K562 (cell line): ENCODE measurements at regions not wholly inside any gene's neighbourhood (a gene's known extent, or its start where the extent isn't known, plus 50 kb on each side); places are given as distances from the start of the nearest gene placed in this dataset.

Source experiments
- ATAC-seq: fragments of 200-7000 bp; cut with Tn5 transposase; 3 replicates; pipeline ENCODE4 v1.9.1; 2020; ENCODE audit warnings: moderate library complexity
- BruUV-seq: library from RNA; stranded (reverse); fragments of 400-500 nt; replicated peaks from 2 replicates; lab custom pipeline; 2021; lab: Mats Ljungman, UMichigan
- CTCF ChIA-PET: fragments of 300-600 bp; formaldehyde crosslinking; extraction: SDS; loops from one replicate; lab custom pipeline; 2021; ENCODE audit warnings: low intra/inter-chr PET ratio; lab: Yijun Ruan, JAX
- POLR2A ChIA-PET: fragments of 300-600, 350-650 bp; sonication (Branson Sonifier 250); formaldehyde crosslinking; extraction: SDS; loops from one replicate; lab custom pipeline; 2021; ENCODE audit warnings: antibody characterized with exemption, inconsistent platforms; lab: Yijun Ruan, JAX
- DNase-seq, 4 experiments: peaks; one replicate each; pipeline versions ENCODE4 v3.0.0 to v3.0.0-alpha.2; 2011 to 2018; ENCODE audit warnings: low spot score in 3 of 4, mixed read lengths in 3 of 4; ENCODE audit errors: extremely low read depth in 1 of 4
- FAIRE-seq: peaks from 2 replicates; lab custom pipeline; 2011; peaks lifted over from hg19 to GRCh38; lab: Jason Lieb, UNC
- H2AFZ ChIP-seq: 2 replicates; pipeline ENCODE4 v1.6.0; 2011; ENCODE audit warnings: low read depth, low read length, control low read depth, inconsistent platforms
- H3K27ac ChIP-seq: fragments of 200-600 bp; 3 replicates; pipeline ENCODE4 v1.8.0; 2011; ENCODE audit warnings: low read depth, mild to moderate bottlenecking, control low read depth, inconsistent platforms, low read length, moderate library complexity, mixed read lengths; ENCODE audit errors: extremely low read depth
- H3K27me3 ChIP-seq, 2 experiments: fragments of 300-600 bp in 1 of 2; 2 replicates in 1 of 2; 3 replicates in 1 of 2; pipeline versions ENCODE4 v1.6.0 to v1.8.0; 2011; ENCODE audit warnings: inconsistent platforms in 2 of 2, low read length in 2 of 2, mild to moderate bottlenecking in 1 of 2, mixed read lengths in 1 of 2, moderate library complexity in 1 of 2; ENCODE audit not compliant: control insufficient read depth in 2 of 2, insufficient read depth in 2 of 2
- H3K36me3 ChIP-seq: fragments of 300-600 bp; 3 replicates; pipeline ENCODE4 v1.8.0; 2011; ENCODE audit warnings: mild to moderate bottlenecking, low read length, inconsistent platforms; ENCODE audit not compliant: control insufficient read depth, insufficient read depth
- H3K4me1 ChIP-seq, 2 experiments: fragments of 200-600 bp in 1 of 2; replicated peaks in 1 of 2; 2 replicates in 1 of 2; 3 replicates in 1 of 2; pipeline versions ENCODE4 v1.5.1 to v1.8.0; 2011; ENCODE audit warnings: inconsistent platforms in 2 of 2, low read length in 2 of 2, mild to moderate bottlenecking in 1 of 2, mixed read lengths in 1 of 2, moderate library complexity in 1 of 2; ENCODE audit not compliant: control insufficient read depth in 2 of 2, insufficient read depth in 2 of 2
- H3K4me2 ChIP-seq: 2 replicates; pipeline ENCODE4 v1.6.1; 2011; ENCODE audit warnings: low read length, control low read depth, inconsistent platforms, mixed read lengths; ENCODE audit not compliant: insufficient read depth
- H3K4me3 ChIP-seq: fragments of 200-600 bp; sonication (generic), shearing (Covaris generic); 2 replicates; pipeline ENCODE4 v1.5.1; 2016; ENCODE audit warnings: control low read depth, inconsistent platforms
- H3K79me2 ChIP-seq: fragments of 200-600 bp; 3 replicates; pipeline ENCODE4 v1.8.0; 2011; ENCODE audit warnings: low read length, inconsistent platforms; ENCODE audit not compliant: control insufficient read depth, insufficient read depth
- H3K9ac ChIP-seq, 2 experiments: 2 replicates each; pipeline versions ENCODE4 v1.6.0 to v1.6.1; 2011; ENCODE audit warnings: low read depth in 2 of 2, low read length in 2 of 2, control low read depth in 1 of 2, inconsistent platforms in 1 of 2, mild to moderate bottlenecking in 1 of 2, mixed read lengths in 1 of 2; ENCODE audit not compliant: insufficient read depth in 1 of 2
- H3K9me1 ChIP-seq: one replicate; pipeline ENCODE4 v1.6.0; 2011; ENCODE audit warnings: inconsistent platforms, mild to moderate bottlenecking, low read length, moderate library complexity; ENCODE audit not compliant: control insufficient read depth, insufficient read depth
- H3K9me3 ChIP-seq: replicated peaks from 2 replicates; pipeline ENCODE4 v1.5.1; 2011; ENCODE audit warnings: low read depth, low read length, inconsistent platforms; ENCODE audit not compliant: control insufficient read depth, insufficient read depth
- H4K20me1 ChIP-seq: replicated peaks from 2 replicates; pipeline ENCODE4 v1.6.1; 2011; ENCODE audit warnings: low read length, inconsistent platforms, mixed read lengths; ENCODE audit not compliant: control insufficient read depth, insufficient read depth
- ADNP ChIP-seq: fragments of 200-800 bp; sonication (Bioruptor generic); IDR thresholded peaks from 2 replicates; pipeline ENCODE4 v1.6.1; 2016; ENCODE audit warnings: missing genetic modification characterization, missing compliant biosample characterization
- ATF7 ChIP-seq: fragments of 450-650 bp; IDR thresholded peaks from 2 replicates; pipeline ENCODE4 v1.7.1; 2014; ENCODE audit warnings: mild to moderate bottlenecking, moderate library complexity
- BCLAF1 ChIP-seq, 2 experiments: fragments of 450-650 bp in 1 of 2; IDR thresholded peaks; 2 replicates each; pipeline ENCODE4 v1.6.1; 2011 to 2017; ENCODE audit warnings: low read depth in 2 of 2, antibody characterized with exemption in 1 of 2, borderline replicate concordance in 1 of 2, low read length in 1 of 2, mild to moderate bottlenecking in 1 of 2, mixed read lengths in 1 of 2; ENCODE audit not compliant: control insufficient read depth in 1 of 2
- GATAD2A ChIP-seq: fragments of 450-650 bp; IDR thresholded peaks from 2 replicates; pipeline ENCODE4 v1.6.1; 2017
- HNRNPH1 ChIP-seq: fragments of 200-400 bp; formaldehyde crosslinking; optimal IDR thresholded peaks from 2 replicates; pipeline ENCODE3; 2017; ENCODE audit warnings: low read depth, mild to moderate bottlenecking, low read length, moderate library complexity
- KLF1 ChIP-seq: fragments of 450-650 bp; IDR thresholded peaks from 2 replicates; pipeline ENCODE4 v1.6.1; 2016; ENCODE audit warnings: missing genetic modification characterization, missing compliant biosample characterization
- MCM3 ChIP-seq: fragments of 450-650 bp; IDR thresholded peaks from 2 replicates; pipeline ENCODE4 v1.6.1; 2016
- MYBL2 ChIP-seq, 2 experiments: fragments of 450-650 bp in 1 of 2; sonication (generic) in 1 of 2; formaldehyde crosslinking in 1 of 2; IDR thresholded peaks; 2 replicates each; pipeline versions ENCODE4 v1.6.1 to v1.8.1; 2017 to 2022; ENCODE audit warnings: borderline replicate concordance in 1 of 2, inconsistent platforms in 1 of 2, low read depth in 1 of 2, mild to moderate bottlenecking in 1 of 2, missing genetic modification reagents in 1 of 2, moderate library complexity in 1 of 2
- OTX1 ChIP-seq: fragments of 450-650 bp; formaldehyde crosslinking; IDR thresholded peaks from 2 replicates; pipeline ENCODE4 v1.4.0; 2022; ENCODE audit warnings: mild to moderate bottlenecking
- POLR2AphosphoS5 ChIP-seq: IDR thresholded peaks from 2 replicates; pipeline ENCODE4 v1.6.1; 2011; ENCODE audit warnings: mild to moderate bottlenecking, low read depth, low read length, moderate library complexity; ENCODE audit not compliant: control insufficient read depth, insufficient read depth
- SMARCA5 ChIP-seq: fragments of 450-650 bp; IDR thresholded peaks from 2 replicates; pipeline ENCODE4 v1.6.1; 2016
- TCF3 ChIP-seq: sonication (generic); formaldehyde crosslinking; IDR thresholded peaks from 2 replicates; pipeline ENCODE4 v1.4.0; 2020; ENCODE audit warnings: mild to moderate bottlenecking, missing genetic modification reagents
- ZNF175 ChIP-seq: fragments of 200-800 bp; sonication (Bioruptor generic); IDR thresholded peaks from 2 replicates; pipeline ENCODE4 v1.6.1; 2016; ENCODE audit warnings: low read depth, mild to moderate bottlenecking, missing genetic modification characterization, missing compliant biosample characterization
- ZNF239 ChIP-seq: fragments of 250-450 bp; sonication (Bioruptor Pico); IDR thresholded peaks from 2 replicates; pipeline ENCODE4 v1.4.0; 2020; ENCODE audit warnings: mild to moderate bottlenecking
- ZNF253 ChIP-seq: fragments of 250-450 bp; sonication (Bioruptor Pico); conservative IDR thresholded peaks from 2 replicates; pipeline ENCODE4 v1.6.1; 2021; ENCODE audit warnings: mild to moderate bottlenecking
- ZNF445 ChIP-seq: fragments of 250-450 bp; sonication (Bioruptor Pico); IDR thresholded peaks from 2 replicates; pipeline ENCODE4 v1.4.0; 2020; ENCODE audit warnings: low read depth, mild to moderate bottlenecking, moderate library complexity
- WGBS: fragments of 100-300 bp; shearing (Covaris generic); methylation state at CpG from one replicate; pipeline ENCODE4 v1.1.6; 2016; ENCODE audit warnings: low coverage, mixed read lengths; ENCODE audit not compliant: insufficient coverage; ENCODE audit errors: missing lambda C conversion rate; 5-methylcytosine and 5-hydroxymethylcytosine counted together
- in situ Hi-C: fragments of 300-500 bp; cut with MboI; formaldehyde crosslinking; loops from 4 replicates; pipeline ENCODE4 v1.15.0; 2018; ENCODE audit warnings: inconsistent platforms, mixed read lengths
- intact Hi-C: fragments of 100-400 bp; cut with micrococcal nuclease; formaldehyde crosslinking; loops from 2 replicates; pipeline ENCODE4 v1.14.2; 2022
- TF ChIP-seq, protein P1 (sequence below): sonication (generic); formaldehyde crosslinking; IDR thresholded peaks from 2 replicates; pipeline ENCODE4 v1.8.1; 2023; ENCODE audit warnings: mild to moderate bottlenecking, missing genetic modification reagents
- TF ChIP-seq, protein P2 (sequence below): sonication (generic); formaldehyde crosslinking; IDR thresholded peaks from 2 replicates; pipeline ENCODE4 v1.8.1; 2022; ENCODE audit warnings: missing genetic modification reagents

DNA sequence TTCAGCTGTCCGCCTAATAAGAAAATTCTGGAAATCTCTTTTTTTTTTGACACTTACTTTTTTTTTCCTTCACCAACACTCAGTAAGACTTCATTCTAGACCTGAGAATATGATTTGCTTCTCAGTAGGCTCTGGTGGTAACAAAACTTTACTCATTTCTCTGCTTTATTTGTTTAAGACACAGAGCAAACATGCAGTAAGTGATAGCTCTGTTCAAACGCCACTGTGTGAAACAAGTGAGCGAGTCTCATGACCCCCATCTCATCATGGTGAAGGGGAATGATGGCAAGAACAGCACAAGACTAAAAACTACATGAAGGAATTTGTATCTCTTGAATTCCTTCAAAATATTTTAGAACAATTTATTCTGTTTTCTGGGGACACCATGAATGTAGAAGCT lies 541.6 kb upstream of the POU3F2 start:
- Histone ChIP-seq H3K4me1 (no peaks in the 10 kb centered on the region), H3K9ac (no peak overlapping the region), H3K4me3 (no peak overlapping the region), H3K27me3 (no peaks in the 10 kb centered on the region), H2AFZ (no peak overlapping the region), H3K9me1 (no peaks in the 10 kb centered on the region), H3K4me2 (no peak overlapping the region), H4K20me1 (no peaks in the 10 kb centered on the region), H3K36me3 (no peaks in the 10 kb centered on the region), H3K9me3 (no peaks in the 10 kb centered on the region), H3K27ac (no peak overlapping the region), H3K79me2 (no peaks in the 10 kb centered on the region)
- no peak for FAIRE-seq
- ChIA-PET CTCF (no interaction called here), POLR2A (no interaction called here)
- WGBS = 4% methylated on average over 3 of the region's 3 CpGs
- no peak for DNase-seq
- TF ChIP-seq ZNF175 = no peak
- no peak for TF ChIP-seq HNRNPH1
- TF ChIP-seq, protein P1, sequence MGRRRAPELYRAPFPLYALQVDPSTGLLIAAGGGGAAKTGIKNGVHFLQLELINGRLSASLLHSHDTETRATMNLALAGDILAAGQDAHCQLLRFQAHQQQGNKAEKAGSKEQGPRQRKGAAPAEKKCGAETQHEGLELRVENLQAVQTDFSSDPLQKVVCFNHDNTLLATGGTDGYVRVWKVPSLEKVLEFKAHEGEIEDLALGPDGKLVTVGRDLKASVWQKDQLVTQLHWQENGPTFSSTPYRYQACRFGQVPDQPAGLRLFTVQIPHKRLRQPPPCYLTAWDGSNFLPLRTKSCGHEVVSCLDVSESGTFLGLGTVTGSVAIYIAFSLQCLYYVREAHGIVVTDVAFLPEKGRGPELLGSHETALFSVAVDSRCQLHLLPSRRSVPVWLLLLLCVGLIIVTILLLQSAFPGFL (CRISPR knock-in tag) = no peak
- TF ChIP-seq SMARCA5 = no peak
- no peak for TF ChIP-seq OTX1
- TF ChIP-seq BCLAF1 (IDR thresholded peaks at IDR 0.05; ENCODE audit: borderline replicate concordance in 1 of 2, control insufficient read depth in 1 of 2, low read depth in 2 of 2, low read length in 1 of 2) = no peak
- TF ChIP-seq MCM3 = no peak
- TF ChIP-seq, protein P2, sequence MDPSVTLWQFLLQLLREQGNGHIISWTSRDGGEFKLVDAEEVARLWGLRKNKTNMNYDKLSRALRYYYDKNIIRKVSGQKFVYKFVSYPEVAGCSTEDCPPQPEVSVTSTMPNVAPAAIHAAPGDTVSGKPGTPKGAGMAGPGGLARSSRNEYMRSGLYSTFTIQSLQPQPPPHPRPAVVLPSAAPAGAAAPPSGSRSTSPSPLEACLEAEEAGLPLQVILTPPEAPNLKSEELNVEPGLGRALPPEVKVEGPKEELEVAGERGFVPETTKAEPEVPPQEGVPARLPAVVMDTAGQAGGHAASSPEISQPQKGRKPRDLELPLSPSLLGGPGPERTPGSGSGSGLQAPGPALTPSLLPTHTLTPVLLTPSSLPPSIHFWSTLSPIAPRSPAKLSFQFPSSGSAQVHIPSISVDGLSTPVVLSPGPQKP = no peak
- no peak for TF ChIP-seq ZNF445 (CRISPR knock-in tag)
- TF ChIP-seq POLR2AphosphoS5 = no peak
- TF ChIP-seq ADNP (tag) = no peak
- TF ChIP-seq GATAD2A = no peak
- no peak for TF ChIP-seq MYBL2 (IDR thresholded peaks at IDR 0.05; ENCODE audit: low read depth)
- no peak for TF ChIP-seq MYBL2 (CRISPR knock-in tag; IDR thresholded peaks at IDR 0.05; ENCODE audit: borderline replicate concordance)
- no peak for TF ChIP-seq ZNF253 (CRISPR knock-in tag)
- TF ChIP-seq KLF1 = no peak
- no peak for TF ChIP-seq TCF3
- no peak for TF ChIP-seq ZNF239 (CRISPR knock-in tag)
- TF ChIP-seq ATF7 = no peak
- intact Hi-C loops = no loop called here
- no peak for ATAC-seq
- no TSS peak for BruUV-seq
- in situ Hi-C loops = no loop called here
